BE2C (cell line): ENCODE measurements at regions not wholly inside any gene's neighbourhood (a gene's known extent, or its start where the extent isn't known, plus 50 kb on each side); places are given as distances from the start of the nearest gene placed in this dataset.

Experiments used
- DNase-seq: peaks from one replicate; pipeline ENCODE4 v3.0.0-alpha.2; 2020
- H3K27me3 ChIP-seq: fragments of 250-450 bp; sonication (Bioruptor Pico); 2 replicates; pipeline ENCODE4 v1.5.1; 2020; ENCODE audit warnings: mild to moderate bottlenecking
- H3K36me3 ChIP-seq: fragments of 250-450 bp; sonication (Bioruptor Pico); 2 replicates; pipeline ENCODE4 v1.5.1; 2020; ENCODE audit warnings: mild to moderate bottlenecking
- H3K4me1 ChIP-seq: fragments of 250-450 bp; sonication (Bioruptor Pico); 2 replicates; pipeline ENCODE4 v1.5.1; 2020
- H3K4me3 ChIP-seq: 2 replicates; pipeline ENCODE4 v1.5.1; 2011; ENCODE audit warnings: low read depth, low read length
- H3K9me3 ChIP-seq: fragments of 250-450 bp; sonication (Bioruptor Pico); 2 replicates; pipeline ENCODE4 v1.5.1; 2020
- TF ChIP-seq, protein P1 (sequence below): IDR thresholded peaks from 2 replicates; pipeline ENCODE4 v1.5.1; 2012; ENCODE audit warnings: mild to moderate bottlenecking, low read depth, low read length

DNA sequence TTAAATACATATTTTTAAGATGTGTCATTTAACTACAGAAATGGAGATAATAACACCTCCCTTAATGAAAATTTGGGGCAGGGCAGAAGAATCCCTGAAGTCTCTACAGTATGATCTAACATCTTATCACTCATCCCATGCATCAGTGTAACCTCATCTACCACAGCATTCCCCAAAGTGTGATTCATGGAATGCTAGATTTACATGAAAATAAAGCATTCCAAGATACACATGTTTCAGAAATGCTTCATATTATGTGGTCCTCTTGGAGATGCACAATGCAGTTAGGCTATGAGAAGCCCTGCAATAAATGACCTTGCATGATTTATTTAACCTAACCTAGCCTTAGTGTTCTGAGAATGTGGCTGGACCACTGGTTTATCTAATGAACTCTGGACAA, 166.9 kb upstream of the SYT6 start:
- no peak overlapping the region for H3K4me3 ChIP-seq
- no peak for DNase-seq
- no peaks in the 10 kb centered on the region; the same call in 1 of the 2 replicates for H3K27me3 ChIP-seq
- H3K9me3 ChIP-seq = no peaks in the 10 kb centered on the region
- TF ChIP-seq, protein P1, sequence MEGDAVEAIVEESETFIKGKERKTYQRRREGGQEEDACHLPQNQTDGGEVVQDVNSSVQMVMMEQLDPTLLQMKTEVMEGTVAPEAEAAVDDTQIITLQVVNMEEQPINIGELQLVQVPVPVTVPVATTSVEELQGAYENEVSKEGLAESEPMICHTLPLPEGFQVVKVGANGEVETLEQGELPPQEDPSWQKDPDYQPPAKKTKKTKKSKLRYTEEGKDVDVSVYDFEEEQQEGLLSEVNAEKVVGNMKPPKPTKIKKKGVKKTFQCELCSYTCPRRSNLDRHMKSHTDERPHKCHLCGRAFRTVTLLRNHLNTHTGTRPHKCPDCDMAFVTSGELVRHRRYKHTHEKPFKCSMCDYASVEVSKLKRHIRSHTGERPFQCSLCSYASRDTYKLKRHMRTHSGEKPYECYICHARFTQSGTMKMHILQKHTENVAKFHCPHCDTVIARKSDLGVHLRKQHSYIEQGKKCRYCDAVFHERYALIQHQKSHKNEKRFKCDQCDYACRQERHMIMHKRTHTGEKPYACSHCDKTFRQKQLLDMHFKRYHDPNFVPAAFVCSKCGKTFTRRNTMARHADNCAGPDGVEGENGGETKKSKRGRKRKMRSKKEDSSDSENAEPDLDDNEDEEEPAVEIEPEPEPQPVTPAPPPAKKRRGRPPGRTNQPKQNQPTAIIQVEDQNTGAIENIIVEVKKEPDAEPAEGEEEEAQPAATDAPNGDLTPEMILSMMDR = no peak
- H3K36me3 ChIP-seq = no peaks in the 10 kb centered on the region
- no peaks in the 10 kb centered on the region for H3K4me1 ChIP-seq

DNA sequence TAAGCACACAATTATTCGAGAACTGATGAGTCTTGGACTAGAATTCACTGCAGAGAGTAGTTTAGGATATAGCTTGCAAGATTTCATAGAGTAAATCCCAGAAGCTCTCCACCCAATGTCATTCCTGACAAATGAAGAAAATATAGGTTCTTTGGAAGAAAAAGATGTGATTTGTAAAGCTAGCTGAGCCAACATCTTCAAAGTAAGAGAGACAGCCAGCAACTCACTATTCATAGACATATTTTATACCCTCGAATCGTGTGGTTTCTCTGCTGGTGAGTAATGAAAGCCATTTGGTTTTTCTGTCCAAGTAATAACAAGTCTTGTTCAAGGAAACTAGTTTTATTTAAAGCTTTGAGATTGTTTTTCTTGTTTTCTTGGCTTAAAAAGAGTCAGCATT, 165.7 kb upstream of the SYT6 start:
- Histone ChIP-seq H3K27me3 (no peaks in the 10 kb centered on the region; the same call in 1 of the 2 replicates), H3K4me3 (no peak overlapping the region), H3K4me1 (no peaks in the 10 kb centered on the region), H3K9me3 (no peaks in the 10 kb centered on the region), H3K36me3 (no peaks in the 10 kb centered on the region)
- DNase-seq = no peak
- TF ChIP-seq, protein P1 = no peak

DNA sequence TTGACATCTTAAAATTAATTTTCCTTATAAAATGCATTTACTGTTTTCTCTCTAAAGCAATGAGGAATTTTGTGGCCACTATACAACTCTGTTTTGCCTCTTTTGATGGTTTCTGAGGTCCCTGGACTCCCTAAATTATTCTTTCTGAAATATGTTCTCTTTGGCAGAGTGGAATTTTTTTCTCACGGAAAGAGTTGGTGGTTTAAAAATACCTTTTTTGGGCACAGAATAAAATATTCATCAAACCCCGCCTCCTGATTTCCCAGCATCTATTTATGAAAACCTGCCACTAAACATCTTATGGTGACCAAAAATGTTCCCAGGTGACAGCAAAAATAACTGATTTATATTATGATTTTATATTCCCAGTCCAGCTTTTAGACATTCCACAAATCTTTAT, 165.3 kb upstream of the SYT6 start:
- TF ChIP-seq, protein P1 = no peak

DNA sequence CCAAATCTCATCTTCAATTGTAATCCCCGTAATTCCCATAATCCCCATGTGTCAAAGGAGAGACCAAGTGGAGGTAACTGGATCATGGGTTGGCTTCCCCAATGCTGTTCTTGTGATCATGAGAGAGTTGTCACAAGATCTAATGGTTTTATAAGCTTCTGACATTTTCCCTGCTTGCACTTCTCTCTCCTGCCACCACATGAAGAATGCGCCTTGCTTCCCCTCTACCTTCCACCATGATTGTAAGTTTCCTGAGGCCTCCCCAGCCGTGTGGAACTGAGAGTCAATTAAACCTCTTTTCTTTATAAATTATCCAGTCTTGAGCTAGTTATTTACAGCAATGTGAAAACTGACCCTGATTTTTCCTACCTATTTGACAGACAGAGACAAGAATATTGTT, 162.5 kb upstream of the SYT6 start:
- H3K27me3 ChIP-seq = peaks cover 2% of the 10 kb centered on the region
- no peak overlapping the region for H3K4me3 ChIP-seq
- H3K9me3 ChIP-seq = no peaks in the 10 kb centered on the region; the same call in none of the 2 replicates
- H3K4me1 ChIP-seq = no peaks in the 10 kb centered on the region
- no peaks in the 10 kb centered on the region for H3K36me3 ChIP-seq
- TF ChIP-seq, protein P1 = 0 out of 2 replicates have a peak, but pooled peaks have one; percentile 1
- no peak for DNase-seq

More for the DNA sequence above, 165.3 kb upstream of the SYT6 start:
- Histone ChIP-seq H3K9me3 (no peaks in the 10 kb centered on the region), H3K36me3 (no peaks in the 10 kb centered on the region), H3K4me3 (no peak overlapping the region), H3K27me3 (no peaks in the 10 kb centered on the region; the same call in 1 of the 2 replicates), H3K4me1 (no peaks in the 10 kb centered on the region)
- no peak for DNase-seq

DNA sequence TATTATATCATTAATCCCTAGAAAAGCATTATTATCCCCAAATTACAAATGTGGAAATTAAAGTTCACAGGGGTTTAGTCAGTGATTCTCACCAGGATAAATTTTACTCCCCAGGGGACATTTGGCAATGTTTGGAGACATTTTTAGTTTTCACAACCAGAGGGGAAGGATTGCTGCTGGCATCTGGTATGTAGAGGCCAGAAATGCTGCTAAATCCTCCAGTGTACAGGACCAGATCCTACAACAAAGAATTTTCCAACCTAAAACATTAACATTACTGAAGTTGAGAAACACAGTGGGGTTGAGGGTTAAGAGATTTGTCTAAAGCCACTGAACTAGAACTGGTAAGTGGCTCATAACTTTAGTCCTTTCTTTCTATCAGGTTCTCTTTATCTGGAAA, 162.0 kb upstream of the SYT6 start:
- Histone ChIP-seq H3K4me1 (no peaks in the 10 kb centered on the region), H3K36me3 (no peaks in the 10 kb centered on the region), H3K27me3 (peaks cover 2% of the 10 kb centered on the region), H3K9me3 (no peaks in the 10 kb centered on the region; the same call in none of the 2 replicates), H3K4me3 (no peak overlapping the region)
- TF ChIP-seq, protein P1 = no peak
- no peak for DNase-seq

DNA sequence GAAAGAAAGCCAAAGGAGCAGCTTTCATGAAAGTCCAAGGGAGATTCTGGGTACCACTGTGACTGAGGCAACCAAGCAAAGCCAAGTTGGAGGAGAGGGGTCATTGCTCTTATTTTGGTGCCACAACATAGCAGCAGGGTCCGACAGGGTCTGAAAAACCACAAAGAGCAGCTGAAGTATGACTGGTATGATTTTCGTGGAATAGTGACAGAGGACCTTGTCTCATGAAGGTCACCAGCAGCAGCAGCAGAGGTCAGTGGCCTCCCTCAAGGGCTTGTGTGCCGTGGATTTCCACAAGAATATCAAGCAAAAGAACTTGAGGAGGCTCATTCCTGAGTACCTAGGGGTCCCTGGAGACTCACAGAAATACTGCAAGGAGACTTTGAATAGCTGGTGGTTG, 160.9 kb upstream of the SYT6 start:
- DNase-seq = no peak
- Histone ChIP-seq H3K36me3 (no peaks in the 10 kb centered on the region), H3K4me1 (no peaks in the 10 kb centered on the region), H3K27me3 (peaks cover 2% of the 10 kb centered on the region), H3K4me3 (no peak overlapping the region), H3K9me3 (no peaks in the 10 kb centered on the region; the same call in none of the 2 replicates)
- TF ChIP-seq, protein P1 = no peak
